HG02870 (cell line): ENCODE measurements at regions not wholly inside any gene's neighbourhood (a gene's known extent, or its start where the extent isn't known, plus 50 kb on each side); places are given as distances from the start of the nearest gene placed in this dataset.

ENCODE experiments used
- ATAC-seq: cut with Tn5 transposase; IDR thresholded peaks from one replicate; pipeline ENCODE4 v1.9.1; 2021; ENCODE audit warnings: mild to moderate bottlenecking, moderate library complexity; ENCODE audit not compliant: unreplicated experiment

- ATAC-seq = no peak
These were observed 567.5 kb downstream of the SLC4A3 start for GRCh38 chr2:220194630-220195584.

GRCh38 chr2:220198896-220199295, 571.5 kb downstream of the SLC4A3 start:
- ATAC-seq = no peak

GRCh38 chr2:220202066-220202465, 574.6 kb downstream of the SLC4A3 start:
- no peak for ATAC-seq

- no peak for ATAC-seq
These were observed 581.7 kb downstream of the SLC4A3 start for GRCh38 chr2:220209093-220209492.

- no peak for ATAC-seq
These were observed 582.3 kb downstream of the SLC4A3 start for GRCh38 chr2:220209751-220210150.

- ATAC-seq = no peak
These were observed 585.1 kb downstream of the SLC4A3 start for GRCh38 chr2:220212296-220213080.

GRCh38 chr2:220215785-220216184, 588.4 kb downstream of the SLC4A3 start:
- ATAC-seq = no peak

GRCh38 chr2:220219371-220219770, 591.9 kb downstream of the SLC4A3 start:
- no peak for ATAC-seq

GRCh38 chr2:220220009-220220408, 592.6 kb downstream of the SLC4A3 start:
- no peak for ATAC-seq

GRCh38 chr2:220221992-220222391, 594.6 kb downstream of the SLC4A3 start:
- no peak for ATAC-seq

GRCh38 chr2:220224691-220225543, 597.5 kb downstream of the SLC4A3 start:
- no peak for ATAC-seq

GRCh38 chr2:220226076-220226475, 598.6 kb downstream of the SLC4A3 start:
- ATAC-seq = no peak

- ATAC-seq = no peak
These were observed 599.1 kb downstream of the SLC4A3 start for GRCh38 chr2:220226546-220226945.

- no peak for ATAC-seq
These were observed 600.0 kb downstream of the SLC4A3 start for GRCh38 chr2:220227266-220227920.

GRCh38 chr2:220228310-220229006, 601.0 kb downstream of the SLC4A3 start:
- no peak for ATAC-seq

GRCh38 chr2:220240641-220241040, 613.2 kb downstream of the SLC4A3 start:
- ATAC-seq = no peak

GRCh38 chr2:220241423-220241822, 614.0 kb downstream of the SLC4A3 start:
- ATAC-seq = no peak

- ATAC-seq = no peak
These were observed 616.1 kb downstream of the SLC4A3 start for GRCh38 chr2:220243571-220243970.

GRCh38 chr2:220246386-220246785, 619.0 kb downstream of the SLC4A3 start:
- ATAC-seq = no peak
